Stimulated activated CD8-positive, alpha-beta memory T cell treated with anti-CD3 and anti-CD28 coated beads, Interleukin-7, amount 100 ng/mL, for 48 hours (primary cell): ENCODE measurements at regions not wholly inside any gene's neighbourhood (a gene's known extent, or its start where the extent isn't known, plus 50 kb on each side); places are given as distances from the start of the nearest gene placed in this dataset.

Experiments used
- DNase-seq, 2 donors: peaks; one replicate each; pipeline ENCODE4 v3.0.0-alpha.2; 2020; ENCODE audit warnings: low read depth in 1 of 2; ENCODE audit errors: extremely low read depth in 1 of 2

- no peak for DNase-seq
These were observed 431.5 kb downstream of the DCDC2C start for GRCh38 chr2:4134551-4135550.

DNA sequence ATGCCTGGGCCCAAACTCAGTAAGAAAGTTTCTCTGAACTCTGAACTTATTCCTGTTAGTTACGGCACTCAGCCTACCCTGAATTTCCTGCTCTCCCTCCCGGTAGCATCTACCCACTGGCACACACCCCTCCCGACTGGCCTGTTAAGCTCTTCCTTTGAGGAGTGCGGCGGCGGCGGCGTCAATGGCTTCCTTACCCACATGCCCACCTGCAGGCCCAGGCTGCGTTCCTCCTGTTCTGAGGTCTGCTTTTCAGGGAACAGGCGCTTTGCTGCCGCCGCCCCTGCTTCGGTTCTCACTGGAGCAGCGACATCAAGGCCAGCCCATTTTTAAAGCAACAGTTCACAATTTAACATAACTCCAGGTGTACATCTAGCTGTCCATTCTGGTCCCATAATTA, 432.4 kb downstream of the DCDC2C start:
- no peak for DNase-seq

DNA sequence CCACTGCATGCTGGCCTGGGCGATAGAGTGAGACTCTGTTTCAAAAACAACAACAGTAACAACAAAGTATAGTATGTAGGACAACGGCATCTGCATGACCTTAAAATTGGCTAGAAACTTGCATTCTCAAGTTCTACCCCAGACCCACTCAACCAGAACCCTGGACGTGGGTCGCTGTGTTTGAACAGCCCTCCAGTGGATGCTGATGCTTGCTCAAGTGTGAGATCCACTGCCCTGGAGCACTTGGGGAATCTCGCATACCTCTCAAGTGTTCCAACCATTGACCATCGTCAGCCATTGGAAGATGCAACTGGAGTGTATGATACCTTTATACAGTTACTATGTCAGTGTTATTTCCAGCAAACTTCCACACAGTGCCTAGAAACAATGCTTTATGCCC, 435.9 kb downstream of the DCDC2C start:
- DNase-seq: no peak

DNA sequence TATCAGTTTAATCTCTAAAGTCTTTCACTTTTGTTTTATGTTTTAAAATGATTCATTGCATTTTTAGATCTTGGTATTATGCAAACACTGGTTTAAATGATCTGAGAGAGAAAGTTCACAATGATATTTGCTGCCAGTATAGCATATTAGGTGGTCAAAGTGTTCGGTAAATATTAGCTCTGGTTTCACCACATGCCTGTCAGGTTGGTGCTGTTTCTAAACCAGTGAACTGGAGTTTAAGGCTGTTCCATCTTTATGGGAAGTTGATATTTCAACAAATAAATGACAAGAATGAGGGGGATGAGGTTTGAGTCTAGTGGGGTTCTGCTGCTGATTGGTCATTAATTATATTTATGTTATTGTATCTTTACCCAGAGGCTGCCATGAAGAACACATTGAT, 436.4 kb downstream of the DCDC2C start:
- DNase-seq: no peak

GRCh38 chr2:4140281-4140970, 437.1 kb downstream of the DCDC2C start:
- DNase-seq: no peak

DNA sequence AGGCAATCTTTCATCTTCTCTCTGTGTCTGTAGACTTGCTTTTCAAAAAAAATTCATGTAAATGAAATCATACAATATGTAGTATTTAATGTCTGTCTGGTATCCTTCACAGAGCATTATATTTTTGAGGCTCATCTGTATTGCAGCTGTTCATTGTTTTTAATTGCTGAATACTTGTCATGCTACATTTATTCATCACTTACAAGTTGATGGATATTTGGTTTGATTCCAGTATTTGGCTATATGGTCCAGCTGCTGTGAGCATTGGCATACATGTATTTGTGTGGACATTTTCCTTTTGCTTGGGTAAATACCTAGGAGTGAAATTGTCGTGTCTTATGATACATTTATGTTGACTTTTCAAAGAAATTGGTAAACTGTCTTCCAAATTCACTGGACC, 441.4 kb downstream of the DCDC2C start:
- DNase-seq: no peak

DNA sequence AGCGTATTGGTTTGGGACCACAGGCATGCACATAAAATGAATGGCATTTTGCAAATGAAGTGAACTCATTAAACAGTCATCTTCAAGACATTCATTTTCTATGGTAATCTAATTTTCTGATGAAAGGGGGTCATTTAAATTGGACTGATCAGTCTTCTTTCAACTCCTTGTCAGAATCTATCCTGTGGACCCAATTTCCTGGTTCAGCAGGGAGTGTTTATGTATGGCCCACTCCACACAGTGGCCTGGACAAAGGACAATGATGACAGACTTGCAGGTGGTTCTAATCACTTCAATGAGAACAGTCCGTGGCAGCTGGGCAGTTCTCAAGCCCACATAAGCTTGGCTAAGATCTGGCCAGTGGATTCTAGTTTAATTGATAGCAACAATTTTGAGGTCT, 448.1 kb downstream of the DCDC2C start:
- no peak for DNase-seq

- DNase-seq: no peak
These were observed 448.7 kb downstream of the DCDC2C start for GRCh38 chr2:4152051-4152450.

DNA sequence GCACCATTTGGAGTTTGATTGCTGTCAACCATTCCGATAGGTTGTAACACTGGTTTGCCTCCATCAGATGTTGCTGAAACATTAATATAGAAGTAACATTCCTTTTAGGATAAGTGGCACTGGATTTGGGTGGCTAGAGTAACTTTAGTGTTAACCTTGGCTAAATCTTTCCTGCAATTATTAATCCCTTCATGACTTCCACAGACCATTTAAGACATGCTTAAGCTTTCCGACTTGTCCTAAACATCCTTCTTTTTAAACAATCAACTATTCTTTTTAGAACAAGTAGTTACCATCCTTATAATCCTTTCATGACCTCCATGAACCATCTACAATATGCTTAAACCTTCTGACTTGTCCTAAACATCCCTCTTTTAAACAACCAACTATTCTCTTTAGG, 465.5 kb downstream of the DCDC2C start:
- DNase-seq: no peak

DNA sequence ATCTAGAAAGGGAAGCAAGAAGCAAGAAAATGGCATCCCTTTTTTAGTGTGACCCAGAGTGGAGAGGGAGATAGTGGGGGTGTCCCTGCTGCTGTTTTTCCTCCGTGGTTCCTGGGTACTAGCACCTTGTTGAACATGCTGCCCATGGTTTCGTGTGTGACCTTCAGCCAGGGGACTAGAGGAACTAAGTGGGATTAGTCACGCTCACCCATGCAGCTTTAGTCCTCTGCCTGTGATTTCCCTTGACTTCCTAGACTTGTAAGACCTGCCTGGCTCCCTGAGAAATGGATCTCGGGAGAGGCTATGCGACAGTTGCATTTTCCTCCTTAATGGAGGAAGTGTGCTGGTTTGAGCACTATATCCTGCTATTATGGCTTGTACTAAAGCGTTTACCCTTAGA, 471.4 kb downstream of the DCDC2C start:
- DNase-seq: no peak

GRCh38 chr2:4175343-4175742, 472.0 kb downstream of the DCDC2C start:
- no peak for DNase-seq

GRCh38 chr2:4180631-4181030, 477.3 kb downstream of the DCDC2C start:
- DNase-seq: no peak

- no peak for DNase-seq
These were observed 477.7 kb downstream of the DCDC2C start for GRCh38 chr2:4181062-4181461.

DNA sequence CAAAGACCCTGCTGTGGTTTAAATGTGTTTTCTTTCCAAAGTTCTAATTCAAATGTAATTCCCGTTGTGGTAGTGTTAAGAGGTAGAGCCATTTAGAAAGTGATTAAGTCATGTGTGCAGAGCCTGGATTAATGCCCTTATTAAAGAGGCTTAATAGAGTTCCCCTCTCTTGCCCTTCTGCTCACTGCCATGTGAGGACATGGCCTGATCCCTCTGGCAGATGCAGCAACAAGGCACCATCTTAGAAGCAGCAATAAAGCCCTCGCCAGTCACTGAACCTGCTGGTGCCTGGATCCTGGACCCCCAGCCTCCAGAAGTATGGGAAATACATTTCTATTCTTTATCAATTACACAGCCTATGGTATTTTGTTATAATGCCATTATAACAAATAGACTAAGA, 485.2 kb downstream of the DCDC2C start:
- DNase-seq: no peak

GRCh38 chr2:4190548-4190947, 487.2 kb downstream of the DCDC2C start:
- no peak for DNase-seq

GRCh38 chr2:4192119-4192518, 488.7 kb downstream of the DCDC2C start:
- no peak for DNase-seq

- DNase-seq: no peak
These were observed 511.2 kb downstream of the DCDC2C start for GRCh38 chr2:4214444-4215205.

DNA sequence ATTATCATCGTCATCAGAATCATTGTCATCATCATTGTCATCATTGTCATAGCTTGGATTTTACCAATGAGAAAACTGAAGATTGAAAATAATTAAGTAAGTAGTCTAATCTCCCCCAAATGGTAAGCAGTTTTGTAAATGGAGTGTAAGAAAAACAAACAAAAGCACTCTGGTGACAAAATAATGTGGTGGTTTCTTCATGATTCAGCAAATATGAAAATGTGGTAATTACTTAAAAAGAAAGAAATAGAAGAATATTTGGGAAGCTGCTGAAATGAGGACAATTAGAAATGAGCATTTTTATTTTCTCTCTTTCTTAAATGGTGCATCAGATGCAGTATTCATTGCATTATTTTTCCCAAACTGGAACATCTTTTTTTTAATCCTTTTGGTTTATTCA, 514.4 kb downstream of the DCDC2C start:
- no peak for DNase-seq

DNA sequence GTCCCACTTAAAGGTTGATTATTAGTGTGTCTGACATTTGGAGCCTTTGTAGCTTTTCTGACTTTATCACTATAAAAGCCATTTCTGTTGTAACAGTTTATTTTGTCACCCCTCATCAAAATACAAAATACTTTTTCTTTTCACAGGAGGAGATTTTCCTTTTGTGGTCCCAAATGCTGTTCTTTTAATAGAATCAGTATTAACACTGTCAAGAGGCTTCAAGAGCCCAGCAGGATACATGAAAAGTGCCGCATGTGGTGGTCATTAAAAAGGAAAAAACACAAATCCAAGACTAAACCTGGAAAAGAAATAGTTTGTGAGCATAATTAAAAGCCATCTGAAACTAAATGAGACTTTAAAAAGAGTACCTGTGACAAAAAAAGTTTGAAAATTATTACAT, 515.7 kb downstream of the DCDC2C start:
- no peak for DNase-seq

GRCh38 chr2:4219571-4219970, 516.2 kb downstream of the DCDC2C start:
- DNase-seq: no peak

DNA sequence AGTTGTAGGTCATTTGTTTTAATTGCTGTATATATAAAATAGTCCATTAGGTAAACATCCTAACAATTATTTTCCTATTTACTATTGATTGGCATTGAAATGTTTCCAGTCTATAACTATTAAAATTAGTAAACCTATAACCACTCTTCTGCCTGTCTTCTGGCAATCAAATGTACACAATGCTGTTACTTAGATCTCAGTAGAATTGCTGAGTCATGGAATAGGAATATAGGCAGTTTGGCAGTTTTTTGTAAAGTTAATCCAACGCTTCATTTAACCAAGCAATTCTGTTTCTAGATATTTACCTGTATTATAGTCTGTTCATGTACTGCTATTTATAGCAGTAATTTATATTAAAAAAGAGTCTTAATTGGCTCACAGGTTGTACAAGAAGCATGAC, 518.1 kb downstream of the DCDC2C start:
- no peak for DNase-seq
